GM12865 (cell line): ENCODE measurements at regions not wholly inside any gene's neighbourhood (a gene's known extent, or its start where the extent isn't known, plus 50 kb on each side); places are given as distances from the start of the nearest gene placed in this dataset.

Experiments used
- DNase-seq: peaks from one replicate; pipeline ENCODE4 v3.0.0; 2010; ENCODE audit warnings: low read depth
- H3K4me3 ChIP-seq: 2 replicates; pipeline ENCODE4 v1.5.1; 2011; ENCODE audit warnings: mild to moderate bottlenecking, low read depth, low read length, control low read depth
- CTCF ChIP-seq: IDR thresholded peaks from 2 replicates; pipeline ENCODE4 v1.5.1; 2011; ENCODE audit warnings: low read length, control low read depth, low read depth, inconsistent platforms; ENCODE audit not compliant: insufficient read depth; ENCODE audit errors: missing control alignments

DNA sequence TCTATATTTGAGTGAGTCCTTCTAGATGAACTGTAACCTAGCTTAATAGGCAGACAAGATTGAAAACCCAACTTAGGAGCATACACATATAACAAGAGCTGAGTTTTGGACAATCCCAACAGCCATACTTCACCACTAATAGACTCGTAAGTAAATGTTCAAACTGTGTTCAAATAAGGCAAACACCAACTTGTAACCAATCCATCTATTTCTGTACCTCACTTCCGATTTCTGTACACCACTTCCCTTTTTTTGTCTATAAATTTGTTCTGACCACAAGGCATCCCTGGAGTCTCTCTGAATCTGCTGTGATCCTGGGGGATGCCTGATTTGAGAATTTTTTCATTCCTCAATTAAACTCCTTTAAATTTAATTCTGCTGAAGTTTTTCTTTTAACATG is 1149.1 kb upstream of the NRXN1 start:
- no peak for TF ChIP-seq CTCF
- no peak for DNase-seq
- H3K4me3 ChIP-seq = no peak overlapping the region

GRCh38 chr2:52178845-52179244 is 1146.9 kb upstream of the NRXN1 start:
- no peak for DNase-seq
- H3K4me3 ChIP-seq = no peak overlapping the region
- TF ChIP-seq CTCF = no peak

DNA sequence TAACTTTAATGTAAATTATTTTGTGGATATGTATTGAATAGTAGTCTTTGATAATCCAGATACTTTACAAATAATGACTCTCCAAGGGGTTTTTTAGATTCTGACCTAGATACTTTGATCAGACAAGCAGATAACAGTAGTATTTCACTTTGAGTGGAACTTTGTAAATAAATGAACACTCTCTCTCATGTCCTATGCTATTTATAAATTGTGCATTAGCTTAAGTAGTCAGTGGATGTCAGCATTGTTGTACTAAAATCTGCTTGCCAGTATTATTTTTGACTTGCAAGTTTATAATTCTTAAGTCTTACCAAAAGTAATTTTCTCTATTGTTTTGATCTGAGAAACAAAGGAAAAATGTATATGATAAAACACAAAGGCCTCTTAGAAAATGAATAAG is 1113.1 kb upstream of the NRXN1 start:
- DNase-seq = no peak
- H3K4me3 ChIP-seq = no peak overlapping the region
- TF ChIP-seq CTCF = no peak

DNA sequence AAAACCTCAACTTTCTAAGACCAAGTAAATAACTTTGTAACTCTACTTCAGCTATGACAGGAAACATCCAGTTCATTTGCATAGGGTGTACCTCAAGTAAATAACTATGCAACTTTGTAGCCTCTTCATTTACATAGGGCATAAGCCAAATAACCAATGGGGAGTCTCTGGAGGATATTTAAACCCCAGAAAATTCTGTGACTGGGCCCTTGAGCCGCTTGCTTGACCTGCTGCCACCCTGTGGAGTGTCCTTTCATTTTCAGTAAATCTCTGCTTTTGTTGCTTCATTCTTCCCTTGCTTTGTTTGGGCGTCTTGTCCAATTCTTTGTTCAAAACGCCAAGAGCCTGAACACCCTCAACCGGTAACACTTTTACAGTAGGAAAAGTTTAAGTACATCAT is 1112.7 kb upstream of the NRXN1 start:
- H3K4me3 ChIP-seq = no peak overlapping the region
- TF ChIP-seq CTCF = no peak
- DNase-seq = no peak

DNA sequence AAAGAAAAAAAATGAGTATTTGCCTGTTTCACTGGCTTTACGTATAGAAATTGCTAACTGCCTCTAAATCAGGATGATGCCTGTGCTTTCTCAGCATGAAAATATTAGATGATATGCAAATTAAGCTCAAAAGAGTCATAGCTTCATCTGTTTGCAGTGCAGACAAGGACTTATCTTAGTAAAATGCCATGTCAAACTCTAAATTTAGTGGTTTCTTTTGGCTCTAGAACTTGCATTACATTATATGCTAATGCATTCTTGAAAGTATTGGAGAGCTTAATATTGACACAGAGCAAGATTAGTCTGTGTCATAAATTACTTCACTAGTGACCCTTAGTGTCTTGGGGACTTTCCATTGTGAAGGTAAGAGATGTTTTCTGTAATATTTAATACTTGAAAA is 1109.1 kb upstream of the NRXN1 start:
- no peak for DNase-seq
- TF ChIP-seq CTCF = no peak
- H3K4me3 ChIP-seq = no peak overlapping the region

- TF ChIP-seq CTCF = no peak
- DNase-seq = no peak
- no peak overlapping the region for H3K4me3 ChIP-seq
Measured at GRCh38 chr2:52139241-52139640, 1107.3 kb upstream of the NRXN1 start.

GRCh38 chr2:52135235-52135634 is 1103.3 kb upstream of the NRXN1 start:
- no peak overlapping the region for H3K4me3 ChIP-seq

More at GRCh38 chr2:52135235-52135634, 1103.3 kb upstream of the NRXN1 start:
- DNase-seq = no peak
- TF ChIP-seq CTCF = no peak
